Sigmoid colon (tissue), 4 donors: ENCODE measurements at regions not wholly inside any gene's neighbourhood (a gene's known extent, or its start where the extent isn't known, plus 50 kb on each side); places are given as distances from the start of the nearest gene placed in this dataset.

Experiments used
- EP300 ChIP-seq, 4 donors: sonication (generic); formaldehyde crosslinking; IDR thresholded peaks; one replicate each; pipeline ENCODE4 v1.6.1; 2017; ENCODE audit warnings: antibody characterized with exemption in 4 of 4
- POLR2A ChIP-seq, 2 donors: fragments of 450-650 bp; IDR thresholded peaks; one replicate each; pipeline ENCODE4 v1.6.1; 2016; ENCODE audit warnings: antibody characterized with exemption in 2 of 2, mild to moderate bottlenecking in 2 of 2, moderate library complexity in 2 of 2
- POLR2AphosphoS5 ChIP-seq, 4 donors: sonication (generic); formaldehyde crosslinking; IDR thresholded peaks; one replicate each; pipeline ENCODE4 v1.6.1; 2017; ENCODE audit warnings: antibody characterized with exemption in 4 of 4
- TF ChIP-seq, protein P1 (sequence below), 4 experiments: fragments of 450-650 bp in 3 of 4; fragments of 200-600 bp in 1 of 4; IDR thresholded peaks; one replicate each; pipeline ENCODE4 v1.5.1; 2016 to 2019; ENCODE audit warnings: antibody characterized with exemption in 4 of 4, mild to moderate bottlenecking in 3 of 4, moderate library complexity in 2 of 4

- TF ChIP-seq, protein P1, sequence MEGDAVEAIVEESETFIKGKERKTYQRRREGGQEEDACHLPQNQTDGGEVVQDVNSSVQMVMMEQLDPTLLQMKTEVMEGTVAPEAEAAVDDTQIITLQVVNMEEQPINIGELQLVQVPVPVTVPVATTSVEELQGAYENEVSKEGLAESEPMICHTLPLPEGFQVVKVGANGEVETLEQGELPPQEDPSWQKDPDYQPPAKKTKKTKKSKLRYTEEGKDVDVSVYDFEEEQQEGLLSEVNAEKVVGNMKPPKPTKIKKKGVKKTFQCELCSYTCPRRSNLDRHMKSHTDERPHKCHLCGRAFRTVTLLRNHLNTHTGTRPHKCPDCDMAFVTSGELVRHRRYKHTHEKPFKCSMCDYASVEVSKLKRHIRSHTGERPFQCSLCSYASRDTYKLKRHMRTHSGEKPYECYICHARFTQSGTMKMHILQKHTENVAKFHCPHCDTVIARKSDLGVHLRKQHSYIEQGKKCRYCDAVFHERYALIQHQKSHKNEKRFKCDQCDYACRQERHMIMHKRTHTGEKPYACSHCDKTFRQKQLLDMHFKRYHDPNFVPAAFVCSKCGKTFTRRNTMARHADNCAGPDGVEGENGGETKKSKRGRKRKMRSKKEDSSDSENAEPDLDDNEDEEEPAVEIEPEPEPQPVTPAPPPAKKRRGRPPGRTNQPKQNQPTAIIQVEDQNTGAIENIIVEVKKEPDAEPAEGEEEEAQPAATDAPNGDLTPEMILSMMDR (IDR thresholded peaks at IDR 0.05) = no peak
- TF ChIP-seq EP300 (IDR thresholded peaks at IDR 0.05) = no peak
- TF ChIP-seq POLR2AphosphoS5 (IDR thresholded peaks at IDR 0.05) = no peak
- TF ChIP-seq POLR2A (IDR thresholded peaks at IDR 0.05) = no peak
These were observed 245.2 kb downstream of the RPS4Y2 start for GRCh38 chrY:21001102-21001501.
